ENCODE measurements at regions not wholly inside any gene's neighbourhood (a gene's known extent, or its start where the extent isn't known, plus 50 kb on each side); places are given as distances from the start of the nearest gene placed in this dataset.

DNA sequence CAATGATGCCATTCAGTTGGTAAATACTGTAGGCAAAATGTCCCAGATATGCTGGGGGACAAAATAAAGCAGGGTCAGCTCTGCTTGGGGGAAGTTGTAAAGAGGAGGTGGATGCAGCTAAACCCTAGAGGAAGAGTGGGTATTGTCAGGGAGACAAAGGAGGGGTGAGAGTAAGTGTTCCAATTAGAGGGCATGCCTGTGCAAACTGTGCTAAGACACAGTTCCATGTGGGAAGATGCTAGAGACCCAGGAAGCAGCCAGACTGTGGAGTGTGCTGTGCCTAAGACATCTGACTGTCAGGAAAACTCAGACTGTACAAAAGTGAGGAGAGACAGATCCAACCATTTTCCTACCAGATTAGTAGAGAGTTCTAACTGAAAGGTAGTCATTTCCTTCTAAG is 474.3 kb downstream of the ATP23 start:
- intact Hi-C loops (cut with micrococcal nuclease; ENCODE audit: unreplicated experiment): loop anchor here (2.0 kb wide), 1 partner anchor 509 kb away; no protein-coding TSS in a partner anchor
- TF ChIP-seq, protein P1, sequence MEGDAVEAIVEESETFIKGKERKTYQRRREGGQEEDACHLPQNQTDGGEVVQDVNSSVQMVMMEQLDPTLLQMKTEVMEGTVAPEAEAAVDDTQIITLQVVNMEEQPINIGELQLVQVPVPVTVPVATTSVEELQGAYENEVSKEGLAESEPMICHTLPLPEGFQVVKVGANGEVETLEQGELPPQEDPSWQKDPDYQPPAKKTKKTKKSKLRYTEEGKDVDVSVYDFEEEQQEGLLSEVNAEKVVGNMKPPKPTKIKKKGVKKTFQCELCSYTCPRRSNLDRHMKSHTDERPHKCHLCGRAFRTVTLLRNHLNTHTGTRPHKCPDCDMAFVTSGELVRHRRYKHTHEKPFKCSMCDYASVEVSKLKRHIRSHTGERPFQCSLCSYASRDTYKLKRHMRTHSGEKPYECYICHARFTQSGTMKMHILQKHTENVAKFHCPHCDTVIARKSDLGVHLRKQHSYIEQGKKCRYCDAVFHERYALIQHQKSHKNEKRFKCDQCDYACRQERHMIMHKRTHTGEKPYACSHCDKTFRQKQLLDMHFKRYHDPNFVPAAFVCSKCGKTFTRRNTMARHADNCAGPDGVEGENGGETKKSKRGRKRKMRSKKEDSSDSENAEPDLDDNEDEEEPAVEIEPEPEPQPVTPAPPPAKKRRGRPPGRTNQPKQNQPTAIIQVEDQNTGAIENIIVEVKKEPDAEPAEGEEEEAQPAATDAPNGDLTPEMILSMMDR (IDR thresholded peaks at IDR 0.05; ENCODE audit: insufficient read depth in 1 of 2, low read depth in 1 of 2, low read length in 1 of 2, severe bottlenecking in 1 of 2, unreplicated experiment in 1 of 2): no peak
- H3K27me3 Mint-ChIP-seq (ENCODE audit: insufficient read depth, unreplicated experiment): no peaks in the 10 kb centered on the region
- Histone ChIP-seq H3K9me3 (0 out of 2 replicates have a peak, but pooled peaks cover 4% of the 10 kb centered on the region), H3K4me3 (ENCODE audit: low read depth, low read length) (no peak overlapping the region), H3K27me3 (replicated peaks; ENCODE audit: control insufficient read depth, insufficient read depth, low read length) (no peaks in the 10 kb centered on the region), H3K4me1 (peaks cover 54% of the 10 kb centered on the region), H3K36me3 (ENCODE audit: control insufficient read depth, insufficient read depth, low read length) (no peaks in the 10 kb centered on the region)
- CTCF ChIA-PET: interaction anchor here (0.6 kb wide), 1 partner anchor 28 kb away, joined by 3 read pairs; no protein-coding TSS in a partner anchor
- peak overlapping the region; percentile 64 for H3K27ac Mint-ChIP-seq (ENCODE audit: unreplicated experiment)
- peaks cover 34% of the 10 kb centered on the region for H3K9me3 Mint-ChIP-seq (ENCODE audit: unreplicated experiment)
- H3K4me3 Mint-ChIP-seq (ENCODE audit: unreplicated experiment): no peak overlapping the region
- DNase-seq: no peak
- peaks cover 54% of the 10 kb centered on the region for H3K4me1 Mint-ChIP-seq (ENCODE audit: low read depth, unreplicated experiment)
- no TSS peak for BruUV-seq (replicated peaks)
- POLR2A ChIA-PET: interaction anchor here (1.4 kb wide), 1 partner anchor 10 kb away, joined by 3 read pairs; no protein-coding TSS in a partner anchor
- no peaks in the 10 kb centered on the region for H3K36me3 Mint-ChIP-seq (ENCODE audit: insufficient read depth, unreplicated experiment)

DNA sequence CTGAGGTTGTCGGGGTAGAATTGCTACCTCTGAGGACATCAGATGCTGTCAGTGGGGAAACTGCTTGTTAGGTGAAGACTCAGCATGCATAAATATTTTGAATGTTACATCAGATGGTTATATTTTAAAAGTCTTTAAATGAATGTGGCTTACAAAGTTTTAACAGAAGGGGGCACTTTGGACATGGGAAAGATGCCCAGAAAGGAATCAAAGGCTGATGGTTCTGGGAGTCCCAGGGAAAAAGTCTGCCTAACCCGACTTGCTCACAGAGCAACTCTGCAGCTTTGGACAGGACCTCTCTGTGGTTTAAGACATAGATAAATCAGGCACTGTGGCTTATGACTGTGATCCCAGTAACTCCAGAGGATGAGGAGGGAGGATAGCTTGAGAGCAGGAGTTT is 474.9 kb downstream of the ATP23 start:
- Histone ChIP-seq H3K27me3 (replicated peaks; ENCODE audit: control insufficient read depth, insufficient read depth, low read length) (no peaks in the 10 kb centered on the region), H3K36me3 (ENCODE audit: control insufficient read depth, insufficient read depth, low read length) (no peaks in the 10 kb centered on the region), H3K4me3 (ENCODE audit: low read depth, low read length) (no peak overlapping the region), H3K9me3 (0 out of 2 replicates have a peak, but pooled peaks cover 4% of the 10 kb centered on the region), H3K4me1 (peaks cover 49% of the 10 kb centered on the region)
- Mint-ChIP-seq H3K4me1 (ENCODE audit: low read depth, unreplicated experiment) (peaks cover 54% of the 10 kb centered on the region), H3K9me3 (ENCODE audit: unreplicated experiment) (peaks cover 37% of the 10 kb centered on the region), H3K27ac (ENCODE audit: unreplicated experiment) (peak overlapping the region; percentile 64), H3K36me3 (ENCODE audit: insufficient read depth, unreplicated experiment) (no peaks in the 10 kb centered on the region), H3K4me3 (ENCODE audit: unreplicated experiment) (no peak overlapping the region), H3K27me3 (ENCODE audit: insufficient read depth, unreplicated experiment) (no peaks in the 10 kb centered on the region)
- CTCF ChIA-PET: interaction anchor here (0.6 kb wide), 1 partner anchor 27 kb away, joined by 3 read pairs; no protein-coding TSS in a partner anchor
- DNase-seq: no peak
- BruUV-seq (replicated peaks): no TSS peak
- POLR2A ChIA-PET: no interaction called here
- intact Hi-C loops (cut with micrococcal nuclease; ENCODE audit: unreplicated experiment): loop anchor here (2.0 kb wide), 1 partner anchor 509 kb away; no protein-coding TSS in a partner anchor
- TF ChIP-seq, protein P1 (IDR thresholded peaks at IDR 0.05; ENCODE audit: insufficient read depth in 1 of 2, low read depth in 1 of 2, low read length in 1 of 2, severe bottlenecking in 1 of 2, unreplicated experiment in 1 of 2): peak in 1 of 2 experiments; percentile 2

DNA sequence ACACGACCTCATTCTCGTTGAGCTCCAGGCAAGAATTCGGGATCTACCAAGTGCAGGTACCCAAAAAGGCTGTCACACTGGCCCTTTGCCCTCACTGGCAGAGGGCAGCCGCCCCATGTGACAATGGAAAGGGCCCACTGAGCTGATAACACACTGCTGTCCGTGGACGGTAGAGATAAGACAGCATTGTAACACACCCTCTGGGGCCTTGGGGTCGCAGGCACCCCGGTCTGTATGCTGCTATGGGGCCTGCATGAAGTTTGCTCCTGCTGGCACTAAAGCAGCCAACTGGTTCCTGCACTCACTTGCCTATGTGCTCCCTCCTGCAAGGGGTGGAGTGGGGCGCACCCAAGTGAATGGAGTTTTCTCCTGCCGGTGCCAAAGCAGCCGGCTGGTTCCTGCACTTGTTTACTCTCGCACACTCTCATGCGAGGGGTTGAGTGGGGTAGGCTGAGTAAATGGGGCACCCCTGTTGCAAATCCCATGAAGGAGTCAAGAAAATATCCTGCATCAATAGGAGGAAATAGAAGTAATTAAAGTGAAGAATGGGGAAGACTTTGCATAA is 477.9 kb downstream of the ATP23 start:
- Histone ChIP-seq H3K9me3 (peaks cover 4% of the 10 kb centered on the region; the same call in 1 of the 2 replicates), H3K36me3 (ENCODE audit: control insufficient read depth, insufficient read depth, low read length) (no peaks in the 10 kb centered on the region), H3K27me3 (replicated peaks; ENCODE audit: control insufficient read depth, insufficient read depth, low read length) (no peaks in the 10 kb centered on the region), H3K4me3 (ENCODE audit: low read depth, low read length) (no peak overlapping the region), H3K4me1 (peaks cover 26% of the 10 kb centered on the region)
- Mint-ChIP-seq H3K4me3 (ENCODE audit: unreplicated experiment) (no peak overlapping the region), H3K27ac (ENCODE audit: unreplicated experiment) (no peak overlapping the region), H3K9me3 (ENCODE audit: unreplicated experiment) (peaks cover 47% of the 10 kb centered on the region), H3K27me3 (ENCODE audit: insufficient read depth, unreplicated experiment) (no peaks in the 10 kb centered on the region), H3K4me1 (ENCODE audit: low read depth, unreplicated experiment) (peaks cover 27% of the 10 kb centered on the region), H3K36me3 (ENCODE audit: insufficient read depth, unreplicated experiment) (peaks cover 6% of the 10 kb centered on the region)
- intact Hi-C loops (cut with micrococcal nuclease; ENCODE audit: unreplicated experiment): no loop called here
- CTCF ChIA-PET: no interaction called here
- POLR2A ChIA-PET: no interaction called here
- TF ChIP-seq, protein P1 (IDR thresholded peaks at IDR 0.05; ENCODE audit: insufficient read depth in 1 of 2, low read depth in 1 of 2, low read length in 1 of 2, severe bottlenecking in 1 of 2, unreplicated experiment in 1 of 2): no peak
- BruUV-seq (replicated peaks): no TSS peak
- no peak for DNase-seq
